HEK293 (cell line): ENCODE measurements at regions not wholly inside any gene's neighbourhood (a gene's known extent, or its start where the extent isn't known, plus 50 kb on each side); places are given as distances from the start of the nearest gene placed in this dataset.

Experiments
- CTCF ChIA-PET: fragments of 350-600 bp; formaldehyde crosslinking; extraction: SDS; loops from one replicate; lab custom pipeline; 2021; ENCODE audit warnings: antibody characterized with exemption; lab: Yijun Ruan, JAX
- POLR2A ChIA-PET: fragments of 300-600 bp; formaldehyde crosslinking; extraction: SDS; loops from one replicate; lab custom pipeline; 2020; ENCODE audit warnings: antibody characterized with exemption, inconsistent platforms; lab: Yijun Ruan, JAX
- H3K27ac ChIP-seq: fragments of 200-500 bp; sonication (Bioruptor generic); 2 replicates; pipeline ENCODE4 v1.5.1; 2014; ENCODE audit warnings: low read depth, low read length, control low read depth, inconsistent platforms; ENCODE audit errors: extremely low read depth
- H3K36me3 ChIP-seq, 2 experiments: fragments of 200-500 bp in 1 of 2; sonication (Bioruptor generic) in 1 of 2; 1 replicate in 1 of 2; 2 replicates in 1 of 2; pipeline ENCODE4 v1.5.1; 2014 to 2017; ENCODE audit warnings: inconsistent platforms in 2 of 2, low read length in 2 of 2; ENCODE audit not compliant: control insufficient read depth in 2 of 2, insufficient read depth in 1 of 2
- H3K4me1 ChIP-seq: fragments of 200-500 bp; sonication (Bioruptor generic); 2 replicates; pipeline ENCODE4 v1.5.1; 2014; ENCODE audit warnings: mild to moderate bottlenecking, low read length, inconsistent platforms; ENCODE audit not compliant: control insufficient read depth, insufficient read depth
- H3K4me3 ChIP-seq: 2 replicates; pipeline ENCODE4 v1.5.1; 2011; ENCODE audit warnings: low read depth, mild to moderate bottlenecking, control low read depth, low read length, moderate library complexity
- H3K9me3 ChIP-seq: fragments of 200-500 bp; sonication (Bioruptor generic); 2 replicates; pipeline ENCODE4 v1.5.1; 2014; ENCODE audit warnings: low read depth, low read length, inconsistent platforms; ENCODE audit not compliant: control insufficient read depth, insufficient read depth
- FEZF1 ChIP-seq: fragments of 450-650 bp; formaldehyde crosslinking; IDR thresholded peaks from 2 replicates; pipeline ENCODE4 v1.5.1; 2016; ENCODE audit warnings: missing biosample characterization, missing genetic modification characterization
- GLIS2 ChIP-seq: fragments of 450-650 bp; formaldehyde crosslinking; IDR thresholded peaks from 2 replicates; pipeline ENCODE4 v1.5.1; 2016; ENCODE audit warnings: missing biosample characterization, missing genetic modification characterization
- SALL2 ChIP-seq: fragments of 450-650 bp; formaldehyde crosslinking; IDR thresholded peaks from 2 replicates; pipeline ENCODE4 v1.5.0; 2017; ENCODE audit warnings: missing biosample characterization, mild to moderate bottlenecking, missing genetic modification characterization, borderline replicate concordance
- YY2 ChIP-seq: fragments of 450-650 bp; formaldehyde crosslinking; IDR thresholded peaks from 2 replicates; pipeline ENCODE4 v1.5.1; 2016; ENCODE audit warnings: missing biosample characterization, missing genetic modification characterization
- ZFHX2 ChIP-seq: fragments of 450-650 bp; formaldehyde crosslinking; conservative IDR thresholded peaks from 2 replicates; pipeline ENCODE4 v1.5.1; 2016; ENCODE audit warnings: missing biosample characterization, missing genetic modification characterization
- ZNF140 ChIP-seq: fragments of 450-650 bp; formaldehyde crosslinking; IDR thresholded peaks from 2 replicates; pipeline ENCODE4 v1.5.1; 2016; ENCODE audit warnings: missing biosample characterization, missing genetic modification characterization
- ZNF146 ChIP-seq: fragments of 450-650 bp; formaldehyde crosslinking; IDR thresholded peaks from 2 replicates; pipeline ENCODE4 v1.5.1; 2016; ENCODE audit warnings: missing biosample characterization, missing genetic modification characterization
- ZNF16 ChIP-seq: fragments of 450-650 bp; formaldehyde crosslinking; IDR thresholded peaks from 2 replicates; pipeline ENCODE4 v1.5.1; 2016; ENCODE audit warnings: low read depth, missing biosample characterization, missing genetic modification characterization
- ZNF2 ChIP-seq: fragments of 450-650 bp; formaldehyde crosslinking; IDR thresholded peaks from 2 replicates; pipeline ENCODE4 v1.5.1; 2016; ENCODE audit warnings: missing biosample characterization, missing genetic modification characterization
- ZNF292 ChIP-seq: fragments of 450-650 bp; formaldehyde crosslinking; IDR thresholded peaks from 2 replicates; pipeline ENCODE4 v1.5.1; 2016; ENCODE audit warnings: low read depth, missing biosample characterization, missing genetic modification characterization, borderline replicate concordance
- ZNF610 ChIP-seq: fragments of 450-650 bp; formaldehyde crosslinking; IDR thresholded peaks from 2 replicates; pipeline ENCODE4 v1.5.1; 2016; ENCODE audit warnings: missing biosample characterization, missing genetic modification characterization, borderline replicate concordance
- ZNF791 ChIP-seq: fragments of 450-650 bp; formaldehyde crosslinking; IDR thresholded peaks from 2 replicates; pipeline ENCODE4 v1.5.1; 2016; ENCODE audit warnings: missing biosample characterization, missing genetic modification characterization
- TF ChIP-seq, protein P1 (sequence below): fragments of 450-650 bp; formaldehyde crosslinking; IDR thresholded peaks from 2 replicates; pipeline ENCODE4 v1.5.1; 2017; ENCODE audit warnings: missing biosample characterization, missing genetic modification characterization
- TF ChIP-seq, protein P2 (sequence below): fragments of 450-650 bp; formaldehyde crosslinking; IDR thresholded peaks from 2 replicates; pipeline ENCODE4 v1.5.1; 2016; ENCODE audit warnings: missing biosample characterization, missing genetic modification characterization
- TF ChIP-seq, protein P3 (sequence below): fragments of 450-650 bp; formaldehyde crosslinking; IDR thresholded peaks from 2 replicates; pipeline ENCODE4 v1.5.1; 2017; ENCODE audit warnings: missing biosample characterization, missing genetic modification characterization
- TF ChIP-seq, protein P4 (sequence below): fragments of 450-650 bp; formaldehyde crosslinking; IDR thresholded peaks from 2 replicates; pipeline ENCODE4 v1.5.1; 2017; ENCODE audit warnings: missing biosample characterization, mild to moderate bottlenecking, missing genetic modification characterization, moderate library complexity
- TF ChIP-seq, protein P5 (sequence below): fragments of 450-650 bp; formaldehyde crosslinking; IDR thresholded peaks from 2 replicates; pipeline ENCODE4 v1.5.1; 2016; ENCODE audit warnings: missing biosample characterization, missing genetic modification characterization
- TF ChIP-seq, protein P6 (sequence below): fragments of 450-650 bp; IDR thresholded peaks from 2 replicates; pipeline ENCODE4 v1.5.1; 2018; ENCODE audit warnings: missing biosample characterization, missing genetic modification characterization

DNA sequence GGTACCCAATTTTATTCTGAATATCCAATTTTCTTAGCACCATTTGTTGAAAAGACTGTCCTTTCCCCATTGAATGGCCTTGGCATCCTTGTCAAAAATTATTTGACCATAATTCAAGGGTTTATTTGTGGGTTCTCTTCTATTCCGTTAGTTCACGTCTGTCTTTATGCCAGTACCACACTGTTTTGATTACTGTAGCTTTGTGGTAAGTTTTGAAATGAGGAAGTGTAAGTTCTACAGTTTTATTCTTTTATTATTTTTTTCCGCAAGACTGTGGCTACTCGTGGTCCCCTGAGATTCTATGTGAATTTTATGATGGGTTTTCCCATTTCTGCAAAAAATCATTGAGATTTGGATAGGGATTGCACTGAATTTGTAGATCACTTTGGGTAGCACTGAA, 402.6 kb downstream of the PLK2 start:
- no peak overlapping the region for H3K27ac ChIP-seq
- no peaks in the 10 kb centered on the region for H3K9me3 ChIP-seq
- ChIA-PET POLR2A (no interaction called here), CTCF (no interaction called here)
- H3K36me3 ChIP-seq, result no peaks in the 10 kb centered on the region
- TF ChIP-seq, protein P1, sequence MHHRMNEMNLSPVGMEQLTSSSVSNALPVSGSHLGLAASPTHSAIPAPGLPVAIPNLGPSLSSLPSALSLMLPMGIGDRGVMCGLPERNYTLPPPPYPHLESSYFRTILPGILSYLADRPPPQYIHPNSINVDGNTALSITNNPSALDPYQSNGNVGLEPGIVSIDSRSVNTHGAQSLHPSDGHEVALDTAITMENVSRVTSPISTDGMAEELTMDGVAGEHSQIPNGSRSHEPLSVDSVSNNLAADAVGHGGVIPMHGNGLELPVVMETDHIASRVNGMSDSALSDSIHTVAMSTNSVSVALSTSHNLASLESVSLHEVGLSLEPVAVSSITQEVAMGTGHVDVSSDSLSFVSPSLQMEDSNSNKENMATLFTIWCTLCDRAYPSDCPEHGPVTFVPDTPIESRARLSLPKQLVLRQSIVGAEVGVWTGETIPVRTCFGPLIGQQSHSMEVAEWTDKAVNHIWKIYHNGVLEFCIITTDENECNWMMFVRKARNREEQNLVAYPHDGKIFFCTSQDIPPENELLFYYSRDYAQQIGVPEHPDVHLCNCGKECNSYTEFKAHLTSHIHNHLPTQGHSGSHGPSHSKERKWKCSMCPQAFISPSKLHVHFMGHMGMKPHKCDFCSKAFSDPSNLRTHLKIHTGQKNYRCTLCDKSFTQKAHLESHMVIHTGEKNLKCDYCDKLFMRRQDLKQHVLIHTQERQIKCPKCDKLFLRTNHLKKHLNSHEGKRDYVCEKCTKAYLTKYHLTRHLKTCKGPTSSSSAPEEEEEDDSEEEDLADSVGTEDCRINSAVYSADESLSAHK (tag by site-specific recombination), result no peak
- TF ChIP-seq, protein P2, sequence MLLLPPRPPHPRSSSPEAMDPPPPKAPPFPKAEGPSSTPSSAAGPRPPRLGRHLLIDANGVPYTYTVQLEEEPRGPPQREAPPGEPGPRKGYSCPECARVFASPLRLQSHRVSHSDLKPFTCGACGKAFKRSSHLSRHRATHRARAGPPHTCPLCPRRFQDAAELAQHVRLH (tag by site-specific recombination), result 0 out of 2 replicates have a peak, but pooled peaks have one; percentile 44
- no peak overlapping the region for H3K4me3 ChIP-seq
- no peaks in the 10 kb centered on the region for H3K4me1 ChIP-seq

DNA sequence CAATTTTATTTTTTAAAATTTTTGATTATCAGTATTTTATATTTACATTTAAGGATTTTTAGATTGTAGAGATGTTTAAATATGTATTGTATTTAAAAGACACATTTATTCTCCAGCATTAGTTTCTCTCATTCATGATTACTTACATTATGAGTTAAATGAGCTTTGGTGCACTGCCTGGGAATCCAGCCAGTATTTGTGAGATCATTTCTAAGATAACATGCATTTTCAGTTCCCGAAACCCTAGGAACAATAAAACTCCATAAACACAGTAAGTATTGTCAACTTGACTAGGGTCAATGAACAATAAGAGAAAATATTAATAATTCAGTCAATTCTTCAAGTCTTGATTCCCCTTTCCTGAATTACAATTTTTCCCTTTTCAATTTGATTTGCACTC, 403.3 kb downstream of the PLK2 start:
- no peaks in the 10 kb centered on the region for H3K4me1 ChIP-seq
- TF ChIP-seq, protein P3, sequence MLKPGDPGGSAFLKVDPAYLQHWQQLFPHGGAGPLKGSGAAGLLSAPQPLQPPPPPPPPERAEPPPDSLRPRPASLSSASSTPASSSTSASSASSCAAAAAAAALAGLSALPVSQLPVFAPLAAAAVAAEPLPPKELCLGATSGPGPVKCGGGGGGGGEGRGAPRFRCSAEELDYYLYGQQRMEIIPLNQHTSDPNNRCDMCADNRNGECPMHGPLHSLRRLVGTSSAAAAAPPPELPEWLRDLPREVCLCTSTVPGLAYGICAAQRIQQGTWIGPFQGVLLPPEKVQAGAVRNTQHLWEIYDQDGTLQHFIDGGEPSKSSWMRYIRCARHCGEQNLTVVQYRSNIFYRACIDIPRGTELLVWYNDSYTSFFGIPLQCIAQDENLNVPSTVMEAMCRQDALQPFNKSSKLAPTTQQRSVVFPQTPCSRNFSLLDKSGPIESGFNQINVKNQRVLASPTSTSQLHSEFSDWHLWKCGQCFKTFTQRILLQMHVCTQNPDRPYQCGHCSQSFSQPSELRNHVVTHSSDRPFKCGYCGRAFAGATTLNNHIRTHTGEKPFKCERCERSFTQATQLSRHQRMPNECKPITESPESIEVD (tag by site-specific recombination), result peak; percentile 36; the same call in 1 of the 2 replicates
- TF ChIP-seq ZNF2 (tag by site-specific recombination), result no peak
- H3K9me3 ChIP-seq, result no peaks in the 10 kb centered on the region
- no peak overlapping the region for H3K4me3 ChIP-seq
- no peaks in the 10 kb centered on the region for H3K36me3 ChIP-seq
- ChIA-PET POLR2A (interaction anchor here (1.1 kb wide), 1 partner anchor 402 kb away, joined by 4 read pairs; no protein-coding TSS in a partner anchor), CTCF (no interaction called here)
- no peak overlapping the region for H3K27ac ChIP-seq

DNA sequence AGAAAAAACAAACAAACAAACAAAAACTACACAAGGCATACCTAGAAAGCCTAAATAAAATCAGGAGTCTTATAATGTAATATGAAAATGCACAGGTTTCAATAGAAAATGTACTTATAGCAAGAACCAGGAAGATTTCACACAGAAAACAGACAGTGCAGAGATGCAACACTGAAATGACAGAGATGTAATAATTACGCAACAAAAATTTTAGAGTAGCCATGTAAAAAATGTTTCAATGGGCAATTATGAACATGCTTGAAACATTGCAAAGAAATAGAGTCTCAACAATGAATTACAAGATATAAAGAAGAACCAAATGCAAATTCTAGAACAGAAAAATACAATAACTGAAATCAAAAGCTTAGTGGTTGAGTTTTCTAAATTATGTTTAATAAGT, 405.9 kb downstream of the PLK2 start:
- POLR2A ChIA-PET, result no interaction called here
- Histone ChIP-seq H3K36me3 (no peaks in the 10 kb centered on the region), H3K27ac (no peak overlapping the region), H3K4me1 (no peaks in the 10 kb centered on the region), H3K9me3 (no peaks in the 10 kb centered on the region), H3K4me3 (no peak overlapping the region)
- CTCF ChIA-PET, result no interaction called here
- no peak for TF ChIP-seq ZNF791
- TF ChIP-seq GLIS2 (tag by site-specific recombination), result no peak
- TF ChIP-seq, protein P4, sequence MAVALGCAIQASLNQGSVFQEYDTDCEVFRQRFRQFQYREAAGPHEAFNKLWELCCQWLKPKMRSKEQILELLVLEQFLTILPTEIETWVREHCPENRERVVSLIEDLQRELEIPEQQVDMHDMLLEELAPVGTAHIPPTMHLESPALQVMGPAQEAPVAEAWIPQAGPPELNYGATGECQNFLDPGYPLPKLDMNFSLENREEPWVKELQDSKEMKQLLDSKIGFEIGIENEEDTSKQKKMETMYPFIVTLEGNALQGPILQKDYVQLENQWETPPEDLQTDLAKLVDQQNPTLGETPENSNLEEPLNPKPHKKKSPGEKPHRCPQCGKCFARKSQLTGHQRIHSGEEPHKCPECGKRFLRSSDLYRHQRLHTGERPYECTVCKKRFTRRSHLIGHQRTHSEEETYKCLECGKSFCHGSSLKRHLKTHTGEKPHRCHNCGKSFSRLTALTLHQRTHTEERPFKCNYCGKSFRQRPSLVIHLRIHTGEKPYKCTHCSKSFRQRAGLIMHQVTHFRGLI, result no peak
- TF ChIP-seq ZNF610 (tag by site-specific recombination), result no peak
- no peak for TF ChIP-seq ZNF140 (tag by site-specific recombination)
- no peak for TF ChIP-seq ZNF16 (tag by site-specific recombination)
- TF ChIP-seq, protein P5, sequence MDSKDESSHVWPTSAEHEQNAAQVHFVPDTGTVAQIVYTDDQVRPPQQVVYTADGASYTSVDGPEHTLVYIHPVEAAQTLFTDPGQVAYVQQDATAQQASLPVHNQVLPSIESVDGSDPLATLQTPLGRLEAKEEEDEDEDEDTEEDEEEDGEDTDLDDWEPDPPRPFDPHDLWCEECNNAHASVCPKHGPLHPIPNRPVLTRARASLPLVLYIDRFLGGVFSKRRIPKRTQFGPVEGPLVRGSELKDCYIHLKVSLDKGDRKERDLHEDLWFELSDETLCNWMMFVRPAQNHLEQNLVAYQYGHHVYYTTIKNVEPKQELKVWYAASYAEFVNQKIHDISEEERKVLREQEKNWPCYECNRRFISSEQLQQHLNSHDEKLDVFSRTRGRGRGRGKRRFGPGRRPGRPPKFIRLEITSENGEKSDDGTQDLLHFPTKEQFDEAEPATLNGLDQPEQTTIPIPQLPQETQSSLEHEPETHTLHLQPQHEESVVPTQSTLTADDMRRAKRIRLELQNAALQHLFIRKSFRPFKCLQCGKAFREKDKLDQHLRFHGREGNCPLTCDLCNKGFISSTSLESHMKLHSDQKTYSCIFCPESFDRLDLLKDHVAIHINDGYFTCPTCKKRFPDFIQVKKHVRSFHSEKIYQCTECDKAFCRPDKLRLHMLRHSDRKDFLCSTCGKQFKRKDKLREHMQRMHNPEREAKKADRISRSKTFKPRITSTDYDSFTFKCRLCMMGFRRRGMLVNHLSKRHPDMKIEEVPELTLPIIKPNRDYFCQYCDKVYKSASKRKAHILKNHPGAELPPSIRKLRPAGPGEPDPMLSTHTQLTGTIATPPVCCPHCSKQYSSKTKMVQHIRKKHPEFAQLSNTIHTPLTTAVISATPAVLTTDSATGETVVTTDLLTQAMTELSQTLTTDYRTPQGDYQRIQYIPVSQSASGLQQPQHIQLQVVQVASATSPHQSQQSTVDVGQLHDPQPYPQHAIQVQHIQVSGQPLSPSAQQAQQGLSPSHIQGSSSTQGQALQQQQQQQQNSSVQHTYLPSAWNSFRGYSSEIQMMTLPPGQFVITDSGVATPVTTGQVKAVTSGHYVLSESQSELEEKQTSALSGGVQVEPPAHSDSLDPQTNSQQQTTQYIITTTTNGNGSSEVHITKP (tag by site-specific recombination), result no peak
- TF ChIP-seq YY2 (tag by site-specific recombination), result no peak
- no peak for TF ChIP-seq FEZF1 (tag by site-specific recombination)
- no peak for TF ChIP-seq ZNF292
- TF ChIP-seq ZFHX2, result no peak
- no peak for TF ChIP-seq SALL2 (tag by site-specific recombination)
- TF ChIP-seq, protein P6, sequence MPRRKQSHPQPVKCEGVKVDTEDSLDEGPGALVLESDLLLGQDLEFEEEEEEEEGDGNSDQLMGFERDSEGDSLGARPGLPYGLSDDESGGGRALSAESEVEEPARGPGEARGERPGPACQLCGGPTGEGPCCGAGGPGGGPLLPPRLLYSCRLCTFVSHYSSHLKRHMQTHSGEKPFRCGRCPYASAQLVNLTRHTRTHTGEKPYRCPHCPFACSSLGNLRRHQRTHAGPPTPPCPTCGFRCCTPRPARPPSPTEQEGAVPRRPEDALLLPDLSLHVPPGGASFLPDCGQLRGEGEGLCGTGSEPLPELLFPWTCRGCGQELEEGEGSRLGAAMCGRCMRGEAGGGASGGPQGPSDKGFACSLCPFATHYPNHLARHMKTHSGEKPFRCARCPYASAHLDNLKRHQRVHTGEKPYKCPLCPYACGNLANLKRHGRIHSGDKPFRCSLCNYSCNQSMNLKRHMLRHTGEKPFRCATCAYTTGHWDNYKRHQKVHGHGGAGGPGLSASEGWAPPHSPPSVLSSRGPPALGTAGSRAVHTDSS (tag by site-specific recombination), result no peak
- TF ChIP-seq ZNF146 (tag by site-specific recombination), result no peak
